HS-5 (cell line): ENCODE measurements at regions not wholly inside any gene's neighbourhood (a gene's known extent, or its start where the extent isn't known, plus 50 kb on each side); places are given as distances from the start of the nearest gene placed in this dataset.
"Not testable (repeated sequence)": the region's sequence is repeated elsewhere in the genome, so short reads cannot be mapped to it uniquely, and the experiment has no call there.

Experiments used
- DNase-seq: peaks from one replicate; pipeline ENCODE4 v3.0.0-alpha.2; 2012; ENCODE audit warnings: low read depth

DNA sequence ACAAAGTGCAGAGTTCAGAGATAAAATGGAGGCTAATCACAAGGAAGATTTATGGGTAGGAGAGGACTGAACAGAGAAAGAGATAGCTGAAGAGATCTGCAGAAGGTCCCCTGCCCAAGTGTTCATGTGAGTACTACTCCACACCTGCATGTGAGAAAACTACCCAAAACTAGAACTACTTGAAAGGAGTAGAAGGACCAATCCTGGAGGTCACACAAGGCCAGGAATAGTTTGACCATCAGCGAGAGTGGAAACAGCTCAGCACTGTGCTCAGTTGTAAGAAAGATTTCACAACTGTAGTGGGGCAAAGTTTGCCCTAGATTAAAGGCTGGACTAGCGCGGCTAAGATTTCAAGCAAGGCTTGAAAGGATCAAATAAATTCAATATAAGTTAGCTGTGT, 422.7 kb upstream of the LCORL start:
- DNase-seq: no peak

DNA sequence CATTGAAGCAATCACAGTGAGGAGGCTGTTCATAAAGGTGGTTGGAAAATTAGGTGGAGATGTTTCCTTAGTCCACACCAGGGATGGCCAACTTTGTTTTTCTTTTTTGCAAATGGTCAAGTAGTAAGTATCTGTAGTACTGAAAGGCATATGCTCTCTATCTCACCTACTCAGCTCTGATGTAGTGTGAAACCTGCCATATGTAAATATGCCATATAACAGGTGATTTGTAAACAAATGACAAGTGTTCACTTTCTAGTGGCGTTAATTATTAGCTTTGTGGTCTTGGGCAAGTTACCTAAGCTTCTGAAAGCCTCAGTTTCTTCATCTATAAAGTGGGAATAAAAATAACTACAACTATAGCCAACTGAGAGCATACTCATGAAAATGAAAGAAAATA, 421.4 kb upstream of the LCORL start:
- no peak for DNase-seq

- DNase-seq: no peak
Measured at GRCh38 chr4:18441676-18442075, 420.1 kb upstream of the LCORL start.

DNA sequence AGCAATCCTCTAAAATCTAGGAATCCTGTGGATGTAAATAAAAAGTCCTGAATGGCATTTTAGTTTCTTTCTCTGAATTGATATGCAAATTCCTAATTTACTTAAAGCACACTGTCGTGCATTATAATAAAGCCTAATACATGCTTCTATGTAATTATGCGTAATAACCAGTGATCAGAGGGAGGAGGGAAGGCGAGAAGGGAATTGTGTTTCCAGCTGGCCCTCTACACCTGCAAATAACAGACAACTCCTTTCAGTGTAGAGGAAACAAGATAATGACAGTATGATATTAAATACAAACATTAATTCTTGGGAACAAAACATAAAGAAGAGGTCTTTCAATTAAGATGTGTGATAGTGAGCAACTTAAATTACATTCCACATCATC, 419.6 kb upstream of the LCORL start:
- DNase-seq: no peak

DNA sequence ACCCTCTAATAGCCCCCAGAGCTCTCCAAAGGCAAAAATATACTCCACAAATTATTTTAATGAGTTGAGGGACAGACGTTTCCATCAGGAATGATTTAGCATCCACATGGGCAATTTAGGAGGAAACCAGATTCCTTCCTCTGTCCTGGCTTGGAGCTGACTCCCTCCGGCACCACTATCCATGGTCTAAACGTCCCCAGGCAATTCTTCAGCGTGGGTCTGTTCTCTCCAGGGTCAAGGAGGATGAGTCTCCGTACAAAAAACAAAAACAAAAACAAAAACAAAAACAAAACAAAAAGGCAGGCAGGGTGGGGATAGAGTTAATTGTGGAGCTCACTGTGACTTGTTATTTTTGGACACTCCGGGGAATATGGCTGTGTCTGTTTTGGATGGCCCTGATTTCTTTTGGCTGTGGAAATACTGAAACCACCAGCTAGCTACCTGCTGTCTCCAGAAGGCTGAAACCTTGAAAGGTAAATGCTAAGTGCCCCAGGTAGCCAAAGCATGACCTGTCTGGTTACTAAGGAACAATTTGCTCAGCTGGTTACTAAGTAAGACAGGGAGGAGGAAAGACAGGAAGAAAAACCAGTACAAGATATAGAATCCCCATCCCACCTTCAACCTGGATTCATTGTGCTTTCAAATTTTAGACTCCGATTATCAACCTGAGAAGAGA, 419.1 kb upstream of the LCORL start:
- no peak for DNase-seq

DNA sequence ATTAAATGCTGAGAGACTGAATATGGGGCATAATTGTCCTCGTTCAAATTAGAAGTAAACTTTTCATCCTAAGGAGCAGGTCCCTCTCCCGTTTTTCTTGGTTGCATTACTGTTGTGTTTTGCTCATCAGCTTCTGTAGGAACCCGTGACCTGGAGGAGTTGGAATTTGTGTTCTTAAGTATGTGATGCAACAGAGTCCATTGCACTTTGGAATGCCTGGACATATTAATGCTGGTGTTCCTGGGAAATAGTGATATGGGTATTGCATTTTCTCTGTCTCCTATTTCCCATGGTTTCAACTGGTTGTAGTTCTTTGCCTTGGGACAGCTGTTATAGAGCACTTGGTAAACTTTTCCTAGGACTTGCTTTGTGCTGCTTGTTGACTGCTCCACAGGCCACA, 417.8 kb upstream of the LCORL start:
- no peak for DNase-seq

DNA sequence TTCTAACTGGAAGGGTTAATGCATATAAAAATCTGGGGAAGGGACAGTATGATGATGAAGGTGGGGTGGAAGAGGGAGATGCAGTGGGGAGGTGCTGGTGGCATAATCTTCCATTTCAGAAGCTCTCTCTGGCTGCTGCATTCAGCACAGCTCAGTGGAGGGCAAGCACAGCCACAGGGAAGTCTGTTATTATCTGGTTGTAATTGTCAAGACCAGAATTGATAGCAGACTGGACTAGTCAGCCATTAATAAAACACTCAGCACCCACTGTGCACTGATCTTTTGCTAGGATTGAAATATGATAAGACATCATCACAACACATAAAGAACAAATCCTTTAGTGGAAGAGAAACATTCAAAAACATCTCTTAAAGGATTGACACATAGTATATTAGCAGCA, 414.2 kb upstream of the LCORL start:
- DNase-seq: no peak

DNA sequence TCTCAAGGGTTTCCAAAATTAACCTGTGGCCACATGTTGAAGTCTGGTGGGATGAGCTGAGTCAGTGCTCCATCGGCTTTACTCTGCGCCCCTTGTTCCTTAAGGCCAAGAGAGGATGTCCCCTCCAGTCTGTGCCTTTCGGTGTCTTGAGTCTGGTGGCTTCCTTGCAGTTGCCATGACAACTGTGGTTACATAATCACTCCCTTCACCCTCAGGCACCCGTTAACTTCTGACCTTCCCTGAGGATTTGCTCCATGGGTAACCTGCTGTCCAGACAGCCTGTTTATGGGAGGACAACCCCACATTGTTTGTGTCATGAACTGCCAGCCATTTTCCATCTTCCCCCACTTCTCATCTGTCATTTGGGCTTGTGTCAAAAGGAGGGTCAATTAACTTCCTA, 401.1 kb upstream of the LCORL start:
- DNase-seq: no peak

DNA sequence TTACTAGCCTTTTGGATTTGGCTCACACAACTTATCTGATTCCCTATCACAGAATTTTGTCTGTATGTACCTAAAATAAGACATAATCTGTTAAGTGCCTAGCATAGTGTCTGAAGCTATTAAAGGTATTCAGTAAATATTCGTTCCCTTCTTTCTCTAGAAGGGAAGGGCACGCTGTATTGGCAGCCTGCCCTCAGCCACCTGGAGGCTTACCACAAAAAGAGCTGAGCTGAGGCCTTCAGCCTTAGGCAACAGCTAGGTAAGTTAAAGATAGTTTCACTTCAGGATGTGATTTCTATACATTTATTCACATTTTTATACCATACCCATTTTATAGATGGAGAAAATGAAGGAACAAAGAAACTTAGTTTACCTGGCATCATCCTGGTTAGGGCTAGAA, 400.0 kb upstream of the LCORL start:
- no peak for DNase-seq

DNA sequence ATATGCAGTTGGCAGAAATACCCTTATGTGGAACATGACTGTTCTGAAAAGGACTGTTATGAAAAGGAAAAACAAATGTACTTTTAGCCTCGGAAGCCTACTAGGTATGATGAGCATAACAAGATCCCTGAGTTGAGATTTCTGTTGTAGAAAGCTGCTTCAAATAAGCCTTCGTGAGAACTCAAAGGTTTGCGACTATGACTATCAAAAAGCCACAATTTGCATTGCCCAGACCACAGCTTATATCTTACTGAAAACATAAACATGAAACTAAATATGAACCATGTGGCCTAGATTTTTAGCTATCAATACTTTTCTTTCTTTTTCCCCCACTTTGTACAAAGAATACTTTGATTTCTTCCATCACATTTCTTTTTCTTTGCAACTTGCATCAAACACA, 398.2 kb upstream of the LCORL start:
- no peak for DNase-seq

DNA sequence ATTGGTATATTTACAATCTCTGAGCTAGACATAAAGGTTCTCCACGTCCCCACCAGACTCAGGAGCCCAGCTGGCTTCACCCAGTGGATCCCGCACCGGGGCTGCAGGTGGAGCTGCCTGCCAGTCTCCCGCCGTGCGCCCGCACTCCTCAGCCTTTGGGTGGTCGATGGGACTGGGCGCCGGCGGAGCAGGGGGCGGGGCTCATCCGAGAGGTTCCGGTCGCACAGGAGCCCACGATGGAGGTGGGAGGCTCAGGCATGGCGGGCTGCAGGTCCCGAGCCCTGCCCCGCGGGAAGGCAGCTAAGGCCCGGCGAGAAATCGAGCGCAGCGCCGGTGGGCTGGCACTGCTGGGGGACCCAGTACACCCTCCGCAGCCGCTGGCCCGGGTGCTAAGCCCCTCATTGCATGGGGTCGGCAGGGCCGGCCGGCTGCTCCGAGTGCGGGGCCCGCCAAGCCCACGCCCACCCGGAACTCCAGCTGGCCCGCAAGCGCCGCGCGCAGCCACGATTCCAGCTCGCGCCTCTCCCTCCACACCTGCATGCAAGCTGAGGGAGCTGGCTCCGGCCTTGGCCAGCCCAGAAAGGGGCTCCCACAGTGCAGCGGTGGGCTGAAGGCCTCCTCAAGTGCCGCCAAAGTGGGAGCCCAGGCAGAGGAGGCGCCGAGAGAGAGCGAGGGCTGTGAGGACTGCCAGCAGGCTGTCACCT, 396.8 kb upstream of the LCORL start:
- DNase-seq: not testable (repeated sequence)

DNA sequence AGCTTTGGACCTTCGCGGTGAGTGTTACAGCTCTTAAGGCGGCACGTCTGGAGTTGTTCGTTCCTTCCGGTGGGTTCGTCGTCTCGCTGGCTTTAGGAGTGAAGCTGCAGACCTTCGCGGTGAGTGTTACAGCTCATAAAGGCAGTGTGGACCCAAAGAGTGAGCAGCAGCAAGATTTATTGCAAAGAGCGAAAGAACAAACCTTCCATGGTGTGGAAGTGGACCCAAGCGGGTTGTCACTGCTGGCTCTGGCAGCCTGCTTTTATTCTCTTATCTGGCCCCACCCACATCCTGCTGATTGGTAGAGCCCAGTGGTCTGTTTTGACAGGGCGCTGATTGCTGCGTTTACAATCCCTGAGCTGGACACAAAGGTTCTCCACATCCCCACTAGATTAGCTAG, 396.1 kb upstream of the LCORL start:
- not testable (repeated sequence) for DNase-seq

GRCh38 chr4:18406264-18406663, 384.7 kb upstream of the LCORL start:
- DNase-seq: no peak

GRCh38 chr4:18405054-18405453, 383.5 kb upstream of the LCORL start:
- no peak for DNase-seq

- DNase-seq: no peak
Measured at GRCh38 chr4:18404642-18405041, 383.1 kb upstream of the LCORL start.

DNA sequence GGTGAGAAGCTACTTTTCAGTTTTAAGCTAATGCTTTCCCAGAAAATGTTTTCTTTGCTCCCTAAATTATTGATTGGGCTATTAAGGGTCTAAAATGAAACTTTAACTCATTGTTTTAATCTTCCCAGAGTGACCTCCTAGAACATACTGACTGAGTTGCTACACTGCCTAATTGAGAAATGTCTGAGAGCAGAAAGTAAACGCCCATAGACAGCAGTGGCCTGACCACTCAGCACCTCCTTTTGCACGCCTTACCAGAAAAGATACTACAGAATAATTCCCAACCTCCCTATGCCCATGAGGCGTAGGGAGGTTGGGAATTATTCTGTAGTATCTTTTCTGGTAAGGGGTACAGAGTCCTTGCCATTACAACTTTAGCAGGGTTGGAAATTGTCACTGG, 381.8 kb upstream of the LCORL start:
- no peak for DNase-seq

GRCh38 chr4:18401868-18402267, 380.3 kb upstream of the LCORL start:
- DNase-seq: no peak

- no peak for DNase-seq
Measured at GRCh38 chr4:18401425-18401824, 379.9 kb upstream of the LCORL start.

GRCh38 chr4:18398661-18399060, 377.1 kb upstream of the LCORL start:
- DNase-seq: no peak

- DNase-seq: no peak
Measured at GRCh38 chr4:18397681-18398390, 376.3 kb upstream of the LCORL start.

DNA sequence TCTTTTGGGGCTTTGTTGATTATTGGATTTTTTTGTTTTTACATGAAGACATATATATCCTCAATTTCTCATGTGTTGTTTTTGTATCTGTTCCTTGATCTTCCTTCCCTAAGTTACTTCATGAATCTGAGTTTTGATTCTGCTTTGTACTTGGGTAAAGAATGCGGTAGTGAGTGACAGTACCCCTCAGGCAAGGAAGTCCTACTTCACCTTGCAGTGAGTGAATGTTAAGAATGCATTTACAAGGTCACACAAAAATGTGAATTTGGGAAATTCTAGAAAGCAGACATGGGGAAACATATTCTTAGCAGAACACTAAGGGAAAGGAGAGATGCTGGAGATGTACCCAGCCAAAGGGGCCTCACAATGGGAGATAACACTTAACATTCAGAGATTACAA, 373.1 kb upstream of the LCORL start:
- no peak for DNase-seq

DNA sequence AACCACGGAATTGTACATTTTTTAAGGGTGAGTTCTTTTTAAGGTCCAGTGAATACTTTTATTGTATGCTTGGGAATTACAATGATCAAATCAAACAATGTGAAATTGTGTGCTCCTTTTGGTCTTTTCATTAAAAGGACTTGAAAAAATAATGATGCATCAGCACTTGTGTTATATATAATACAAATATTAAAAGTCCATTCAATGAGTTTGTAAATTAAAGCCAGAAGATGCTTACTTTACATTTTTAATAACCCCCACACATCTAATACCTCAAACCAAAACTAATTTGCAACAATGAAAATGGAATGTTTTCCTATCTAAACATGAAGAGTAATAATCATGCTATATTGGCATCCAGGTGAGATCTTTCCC, 369.8 kb upstream of the LCORL start:
- DNase-seq: no peak

- DNase-seq: no peak
Measured at GRCh38 chr4:18390655-18391353, 369.2 kb upstream of the LCORL start.
